D721Med (cell line): ENCODE measurements at regions not wholly inside any gene's neighbourhood (a gene's known extent, or its start where the extent isn't known, plus 50 kb on each side); places are given as distances from the start of the nearest gene placed in this dataset.

ENCODE experiments used
- DNase-seq: peaks from one replicate; pipeline ENCODE4 v3.0.0; 2011; ENCODE audit warnings: low spot score; ENCODE audit not compliant: insufficient read length
- FAIRE-seq: peaks from 2 replicates; lab custom pipeline; 2011; peaks lifted over from hg19 to GRCh38; lab: Jason Lieb, UNC
- TF ChIP-seq, protein P1 (sequence below): IDR thresholded peaks from 2 replicates; pipeline ENCODE4 v1.5.1; 2012; ENCODE audit warnings: mild to moderate bottlenecking, control low read depth; ENCODE audit not compliant: insufficient read depth; ENCODE audit errors: missing control alignments

GRCh38 chr2:224308272-224308911 lies 93.5 kb downstream of the FAM124B start:
- DNase-seq (no peak), FAIRE-seq (no peak)

DNA sequence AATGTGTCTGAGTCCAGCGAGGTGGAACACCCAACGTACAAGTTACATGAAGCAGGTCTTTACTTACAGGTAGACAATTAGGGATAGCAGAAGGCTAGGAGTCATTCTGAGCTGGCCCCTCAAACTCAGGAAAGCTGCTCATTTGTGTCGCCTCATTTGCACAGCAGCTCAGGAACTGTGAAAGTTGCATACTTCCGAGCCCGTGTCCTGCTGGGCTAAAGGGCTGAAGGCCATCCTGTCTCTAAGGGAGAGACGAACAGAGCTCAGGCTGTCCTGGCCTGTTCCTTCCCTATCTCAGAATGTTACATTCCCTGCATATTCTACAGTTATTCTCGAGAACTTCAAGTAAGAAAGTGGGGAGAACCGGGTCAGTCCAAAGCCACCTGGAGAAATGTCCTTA lies 99.0 kb downstream of the FAM124B start:
- no peak for FAIRE-seq
- TF ChIP-seq, protein P1, sequence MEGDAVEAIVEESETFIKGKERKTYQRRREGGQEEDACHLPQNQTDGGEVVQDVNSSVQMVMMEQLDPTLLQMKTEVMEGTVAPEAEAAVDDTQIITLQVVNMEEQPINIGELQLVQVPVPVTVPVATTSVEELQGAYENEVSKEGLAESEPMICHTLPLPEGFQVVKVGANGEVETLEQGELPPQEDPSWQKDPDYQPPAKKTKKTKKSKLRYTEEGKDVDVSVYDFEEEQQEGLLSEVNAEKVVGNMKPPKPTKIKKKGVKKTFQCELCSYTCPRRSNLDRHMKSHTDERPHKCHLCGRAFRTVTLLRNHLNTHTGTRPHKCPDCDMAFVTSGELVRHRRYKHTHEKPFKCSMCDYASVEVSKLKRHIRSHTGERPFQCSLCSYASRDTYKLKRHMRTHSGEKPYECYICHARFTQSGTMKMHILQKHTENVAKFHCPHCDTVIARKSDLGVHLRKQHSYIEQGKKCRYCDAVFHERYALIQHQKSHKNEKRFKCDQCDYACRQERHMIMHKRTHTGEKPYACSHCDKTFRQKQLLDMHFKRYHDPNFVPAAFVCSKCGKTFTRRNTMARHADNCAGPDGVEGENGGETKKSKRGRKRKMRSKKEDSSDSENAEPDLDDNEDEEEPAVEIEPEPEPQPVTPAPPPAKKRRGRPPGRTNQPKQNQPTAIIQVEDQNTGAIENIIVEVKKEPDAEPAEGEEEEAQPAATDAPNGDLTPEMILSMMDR = no peak
- DNase-seq = no peak

More at GRCh38 chr2:224308272-224308911, 93.5 kb downstream of the FAM124B start:
- TF ChIP-seq, protein P1 = no peak

DNA sequence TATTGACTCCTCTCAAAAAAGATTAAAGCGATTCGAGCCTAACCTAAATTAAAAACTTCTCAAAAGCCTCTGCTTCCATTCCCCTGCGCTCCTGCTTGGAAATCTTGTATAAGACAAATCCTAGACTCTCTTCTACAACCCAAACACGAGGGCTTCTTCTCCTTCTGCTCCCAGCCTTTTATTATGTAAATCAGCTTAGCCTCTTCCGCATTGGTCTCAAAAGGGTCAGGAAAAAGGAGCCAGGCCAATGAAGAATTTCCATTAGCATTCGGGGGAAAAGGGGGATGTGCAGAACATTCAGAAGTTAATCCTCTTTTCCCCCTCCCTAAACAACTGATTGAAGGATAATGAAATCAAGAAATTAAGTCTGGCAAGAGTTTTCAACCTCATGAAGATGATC lies 107.9 kb downstream of the FAM124B start:
- FAIRE-seq = no peak
- no peak for DNase-seq
- TF ChIP-seq, protein P1 = no peak

GRCh38 chr2:224287531-224287930 lies 114.4 kb downstream of the FAM124B start:
- TF ChIP-seq, protein P1 = no peak
- DNase-seq = no peak
- peak; percentile 67 for FAIRE-seq

DNA sequence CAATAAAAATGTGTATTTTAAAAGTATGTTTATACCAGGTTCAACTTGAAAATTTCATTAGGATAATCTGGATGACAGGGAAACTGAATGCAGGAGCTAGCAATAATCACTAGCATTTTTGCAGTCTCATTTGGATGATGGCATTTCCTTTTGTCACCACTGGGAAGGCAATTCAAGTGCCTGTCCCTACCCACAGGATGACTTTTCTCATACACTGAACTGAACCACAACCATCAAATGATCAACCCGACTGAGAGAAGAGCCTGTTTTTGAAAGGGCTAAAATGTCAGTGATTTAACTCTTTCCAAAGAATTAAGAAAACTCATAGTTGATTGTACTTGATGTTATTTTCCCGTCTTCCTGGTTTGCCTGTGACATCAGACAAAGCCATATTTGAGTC lies 115.0 kb downstream of the FAM124B start:
- FAIRE-seq (no peak), DNase-seq (no peak)
- TF ChIP-seq, protein P1 = no peak

DNA sequence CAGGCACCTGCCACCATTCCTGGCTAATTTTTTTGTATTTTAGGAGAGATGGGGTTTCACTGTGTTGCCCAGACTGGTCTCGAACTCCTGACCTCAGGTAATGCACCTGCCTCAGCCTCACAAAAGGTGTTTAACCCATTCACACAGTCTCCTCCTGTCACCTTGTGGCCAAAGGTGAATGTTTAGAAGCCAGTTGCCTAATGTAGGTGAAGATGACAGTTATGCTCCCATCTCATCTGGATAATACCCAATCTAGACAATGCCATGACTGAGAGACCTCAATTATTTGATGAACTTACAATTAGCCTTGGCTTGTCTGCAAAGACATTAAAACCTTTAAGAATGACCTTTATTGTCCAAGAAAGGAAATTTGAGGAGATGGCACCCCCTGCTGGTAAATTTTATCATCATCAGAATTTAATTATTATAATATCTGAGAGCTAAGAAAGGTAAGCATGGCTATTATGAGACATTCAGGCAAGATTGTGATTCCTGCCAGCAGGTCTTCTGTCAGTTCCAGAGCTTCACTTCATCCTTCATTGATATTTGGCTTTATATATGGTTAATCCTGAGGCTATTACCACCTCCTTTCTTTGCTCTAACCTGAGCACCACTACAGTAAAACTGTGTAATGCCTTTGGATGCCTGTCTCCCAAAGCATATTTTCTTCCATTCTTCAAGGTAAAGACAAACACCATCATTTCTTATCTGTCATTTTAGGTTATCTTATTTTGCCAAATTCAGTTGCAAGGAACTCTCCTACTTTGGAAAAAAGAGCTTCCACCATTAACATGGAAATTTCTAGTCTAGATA lies 117.6 kb downstream of the FAM124B start:
- no peak for DNase-seq
- TF ChIP-seq, protein P1 = peak; percentile 47
- peak; percentile 48 for FAIRE-seq

GRCh38 chr2:224283466-224283965 lies 118.4 kb downstream of the FAM124B start:
- no peak for FAIRE-seq

More at GRCh38 chr2:224283466-224283965, 118.4 kb downstream of the FAM124B start:
- TF ChIP-seq, protein P1 = no peak
- no peak for DNase-seq
